C4-2B (cell line): ENCODE measurements at regions not wholly inside any gene's neighbourhood (a gene's known extent, or its start where the extent isn't known, plus 50 kb on each side); places are given as distances from the start of the nearest gene placed in this dataset.

Source experiments
- ZFX ChIP-seq: fragments of 450-650 bp; IDR thresholded peaks from 2 replicates; pipeline ENCODE4 v1.6.1; 2017
- TF ChIP-seq, protein P1 (sequence below): fragments of 450-650 bp; conservative IDR thresholded peaks from 2 replicates; pipeline ENCODE4 v1.5.1; 2017; ENCODE audit warnings: mild to moderate bottlenecking

DNA sequence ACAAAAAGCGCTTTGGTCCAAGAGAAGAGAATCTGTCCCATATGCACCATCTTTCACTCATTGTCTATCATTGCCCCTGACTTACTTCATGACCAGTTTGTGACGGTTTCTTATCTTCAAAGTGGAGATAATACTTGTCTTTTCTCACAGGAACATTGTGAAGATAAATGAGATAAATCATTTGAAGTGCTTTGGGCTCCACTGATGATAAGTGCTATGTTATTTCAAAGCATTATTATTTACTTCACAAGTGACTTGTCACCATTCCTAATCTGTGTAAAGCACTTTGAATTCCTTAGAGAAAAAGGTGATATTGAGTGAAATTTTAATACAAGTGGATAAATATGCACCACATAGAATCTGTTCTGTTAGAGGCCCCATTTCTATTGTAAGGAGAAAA, 731.6 kb upstream of the PTBP2 start:
- TF ChIP-seq, protein P1, sequence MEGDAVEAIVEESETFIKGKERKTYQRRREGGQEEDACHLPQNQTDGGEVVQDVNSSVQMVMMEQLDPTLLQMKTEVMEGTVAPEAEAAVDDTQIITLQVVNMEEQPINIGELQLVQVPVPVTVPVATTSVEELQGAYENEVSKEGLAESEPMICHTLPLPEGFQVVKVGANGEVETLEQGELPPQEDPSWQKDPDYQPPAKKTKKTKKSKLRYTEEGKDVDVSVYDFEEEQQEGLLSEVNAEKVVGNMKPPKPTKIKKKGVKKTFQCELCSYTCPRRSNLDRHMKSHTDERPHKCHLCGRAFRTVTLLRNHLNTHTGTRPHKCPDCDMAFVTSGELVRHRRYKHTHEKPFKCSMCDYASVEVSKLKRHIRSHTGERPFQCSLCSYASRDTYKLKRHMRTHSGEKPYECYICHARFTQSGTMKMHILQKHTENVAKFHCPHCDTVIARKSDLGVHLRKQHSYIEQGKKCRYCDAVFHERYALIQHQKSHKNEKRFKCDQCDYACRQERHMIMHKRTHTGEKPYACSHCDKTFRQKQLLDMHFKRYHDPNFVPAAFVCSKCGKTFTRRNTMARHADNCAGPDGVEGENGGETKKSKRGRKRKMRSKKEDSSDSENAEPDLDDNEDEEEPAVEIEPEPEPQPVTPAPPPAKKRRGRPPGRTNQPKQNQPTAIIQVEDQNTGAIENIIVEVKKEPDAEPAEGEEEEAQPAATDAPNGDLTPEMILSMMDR = no peak
- TF ChIP-seq ZFX = no peak
